Natural killer cell (primary cell): ENCODE measurements at regions not wholly inside any gene's neighbourhood (a gene's known extent, or its start where the extent isn't known, plus 50 kb on each side); places are given as distances from the start of the nearest gene placed in this dataset.

Experiments
- ATAC-seq, 3 donors: fragments of 150-1000 bp in 2 of 3; fragments of 200-7000 bp in 1 of 3; cut with Tn5 transposase; 1 replicate in 1 of 3; 2 replicates in 2 of 3; pipeline ENCODE4 v1.10.0; 2021; ENCODE audit warnings: mild to moderate bottlenecking in 2 of 3, moderate library complexity in 2 of 3
- DNase-seq, 2 donors: peaks; one replicate each; pipeline versions ENCODE4 v3.0.0 to v3.0.0-alpha.2; 2013 to 2021; ENCODE audit warnings: mixed read lengths in 1 of 2
- H3K27ac ChIP-seq: one replicate; pipeline ENCODE4 v1.5.1; 2013; ENCODE audit warnings: mild to moderate bottlenecking, low read length
- H3K27me3 ChIP-seq: one replicate; pipeline ENCODE4 v1.6.1; 2013; ENCODE audit warnings: low read length; ENCODE audit not compliant: control insufficient read depth, insufficient read depth
- H3K36me3 ChIP-seq: one replicate; pipeline ENCODE4 v1.6.1; 2013; ENCODE audit warnings: low read length; ENCODE audit not compliant: control insufficient read depth, insufficient read depth
- H3K4me1 ChIP-seq: one replicate; pipeline ENCODE4 v1.6.1; 2013; ENCODE audit warnings: low read length; ENCODE audit not compliant: control insufficient read depth, insufficient read depth
- H3K4me3 ChIP-seq: one replicate; pipeline ENCODE4 v1.5.1; 2013; ENCODE audit warnings: low read length
- H3K9me3 ChIP-seq: one replicate; pipeline ENCODE4 v1.6.1; 2013; ENCODE audit warnings: low read length; ENCODE audit not compliant: control insufficient read depth, insufficient read depth
- H3K27ac Mint-ChIP-seq, 2 donors: one replicate each; pipeline ENCODE4 v1.8.0; 2022; ENCODE audit warnings: mild to moderate bottlenecking in 2 of 2, mixed read lengths in 2 of 2, moderate library complexity in 1 of 2
- H3K27me3 Mint-ChIP-seq, 2 donors: one replicate each; pipeline ENCODE4 v1.8.0; 2022; ENCODE audit warnings: low read depth in 2 of 2, mixed read lengths in 2 of 2
- H3K36me3 Mint-ChIP-seq: one replicate; pipeline ENCODE4 v1.8.0; 2022; ENCODE audit warnings: mixed read lengths
- H3K4me1 Mint-ChIP-seq, 2 donors: one replicate each; pipeline ENCODE4 v1.8.0; 2022; ENCODE audit warnings: mixed read lengths in 2 of 2
- H3K4me3 Mint-ChIP-seq: one replicate; pipeline ENCODE4 v1.8.0; 2022; ENCODE audit warnings: mild to moderate bottlenecking, moderate library complexity, mixed read lengths
- H3K9me3 Mint-ChIP-seq, 2 donors: one replicate each; pipeline ENCODE4 v1.8.0; 2022; ENCODE audit warnings: mixed read lengths in 2 of 2
- WGBS: methylation state at CpG from one replicate; pipeline ENCODE4 v1.1.7; 2013; ENCODE audit warnings: missing lambda C conversion rate; ENCODE audit not compliant: insufficient coverage; 5-methylcytosine and 5-hydroxymethylcytosine counted together
- intact Hi-C: fragments of 100-400 bp; cut with micrococcal nuclease; formaldehyde crosslinking; loops from one replicate; pipeline ENCODE4 v1.14.2; 2022
- TF ChIP-seq, protein P1 (sequence below): fragments of 200-600 bp; IDR thresholded peaks from one replicate; pipeline ENCODE4 v1.8.0; 2022; ENCODE audit warnings: antibody characterized with exemption

GRCh38 chr7:155388561-155388960 is 69.4 kb upstream of the EN2 start:
- Mint-ChIP-seq H3K4me3 (no peak overlapping the region), H3K27ac (no peak overlapping the region), H3K27me3 (peaks cover 26 to 31% of the 10 kb centered on the region in 2 donors), H3K36me3 (no peaks in the 10 kb centered on the region), H3K9me3 (no peaks in the 10 kb centered on the region), H3K4me1 (no peaks in the 10 kb centered on the region)
- DNase-seq (no peak), ATAC-seq (no peak)
- Histone ChIP-seq H3K36me3 (no peaks in the 10 kb centered on the region), H3K4me1 (no peaks in the 10 kb centered on the region), H3K27ac (no peak overlapping the region), H3K9me3 (no peaks in the 10 kb centered on the region), H3K27me3 (peaks cover 3% of the 10 kb centered on the region), H3K4me3 (no peak overlapping the region)
- TF ChIP-seq, protein P1, sequence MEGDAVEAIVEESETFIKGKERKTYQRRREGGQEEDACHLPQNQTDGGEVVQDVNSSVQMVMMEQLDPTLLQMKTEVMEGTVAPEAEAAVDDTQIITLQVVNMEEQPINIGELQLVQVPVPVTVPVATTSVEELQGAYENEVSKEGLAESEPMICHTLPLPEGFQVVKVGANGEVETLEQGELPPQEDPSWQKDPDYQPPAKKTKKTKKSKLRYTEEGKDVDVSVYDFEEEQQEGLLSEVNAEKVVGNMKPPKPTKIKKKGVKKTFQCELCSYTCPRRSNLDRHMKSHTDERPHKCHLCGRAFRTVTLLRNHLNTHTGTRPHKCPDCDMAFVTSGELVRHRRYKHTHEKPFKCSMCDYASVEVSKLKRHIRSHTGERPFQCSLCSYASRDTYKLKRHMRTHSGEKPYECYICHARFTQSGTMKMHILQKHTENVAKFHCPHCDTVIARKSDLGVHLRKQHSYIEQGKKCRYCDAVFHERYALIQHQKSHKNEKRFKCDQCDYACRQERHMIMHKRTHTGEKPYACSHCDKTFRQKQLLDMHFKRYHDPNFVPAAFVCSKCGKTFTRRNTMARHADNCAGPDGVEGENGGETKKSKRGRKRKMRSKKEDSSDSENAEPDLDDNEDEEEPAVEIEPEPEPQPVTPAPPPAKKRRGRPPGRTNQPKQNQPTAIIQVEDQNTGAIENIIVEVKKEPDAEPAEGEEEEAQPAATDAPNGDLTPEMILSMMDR: no peak
- WGBS: 61% methylated on average over 11 of the region's 11 CpGs
- intact Hi-C loops: no loop called here

GRCh38 chr7:155391414-155391813 is 66.5 kb upstream of the EN2 start:
- no peak overlapping the region for H3K27ac ChIP-seq
- H3K9me3 Mint-ChIP-seq: no peaks in the 10 kb centered on the region
- H3K36me3 Mint-ChIP-seq: no peaks in the 10 kb centered on the region
- peaks cover 9 to 13% of the 10 kb centered on the region in 2 donors for H3K27me3 Mint-ChIP-seq
- no peak overlapping the region for H3K4me3 ChIP-seq
- H3K4me1 ChIP-seq: no peaks in the 10 kb centered on the region
- intact Hi-C loops: no loop called here
- DNase-seq: no peak
- no peak overlapping the region for H3K27ac Mint-ChIP-seq
- no peak overlapping the region for H3K4me3 Mint-ChIP-seq
- H3K27me3 ChIP-seq: no peaks in the 10 kb centered on the region
- H3K4me1 Mint-ChIP-seq: no peaks in the 10 kb centered on the region
- no peaks in the 10 kb centered on the region for H3K9me3 ChIP-seq
- ATAC-seq: no peak
- 92% methylated on average over 8 of the region's 8 CpGs for WGBS
- TF ChIP-seq, protein P1: no peak
- H3K36me3 ChIP-seq: no peaks in the 10 kb centered on the region

DNA sequence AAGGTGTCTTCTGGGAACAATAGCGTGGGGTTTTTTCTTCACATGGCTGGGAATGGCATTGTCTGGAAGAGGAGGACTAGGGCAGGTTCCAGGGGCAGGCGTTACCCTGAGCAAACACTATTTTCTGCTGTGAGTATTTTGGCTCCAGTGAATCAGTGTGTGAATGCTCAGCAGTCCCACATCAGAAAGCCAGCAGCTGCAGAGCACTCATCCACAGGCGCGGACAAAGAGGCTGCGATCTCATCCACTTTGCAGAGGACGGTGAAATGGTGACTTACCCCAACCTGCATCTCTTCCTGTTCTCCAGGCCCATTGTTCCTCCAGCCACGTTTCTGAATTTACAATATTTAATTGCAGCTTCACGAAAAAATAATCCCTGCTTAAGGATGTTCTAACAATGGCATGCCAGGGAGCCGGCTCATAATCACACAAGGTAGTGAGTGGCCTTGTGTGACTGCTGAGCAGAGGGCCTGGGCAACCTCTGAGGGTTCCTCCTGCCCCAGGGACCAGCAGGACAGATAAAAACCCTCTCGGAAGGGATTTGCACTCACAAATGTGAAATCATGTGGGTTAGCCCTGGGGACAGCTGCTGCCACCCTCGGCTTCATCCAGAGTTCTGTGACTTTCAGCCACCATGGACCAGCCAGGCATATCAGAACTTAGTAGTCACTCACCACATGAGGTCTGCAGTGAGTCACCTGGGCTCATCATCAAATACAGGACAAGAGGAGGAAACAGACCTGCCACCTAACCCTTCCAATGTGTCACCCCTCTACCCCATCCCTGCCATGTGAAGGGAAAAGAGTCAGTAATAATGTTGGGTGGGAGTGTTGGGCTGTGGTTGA is 65.0 kb upstream of the EN2 start:
- no peaks in the 10 kb centered on the region for H3K36me3 Mint-ChIP-seq
- H3K9me3 Mint-ChIP-seq: no peaks in the 10 kb centered on the region

More for the DNA sequence above, 65.0 kb upstream of the EN2 start:
- Mint-ChIP-seq H3K4me1 (no peaks in the 10 kb centered on the region), H3K27me3 (peaks cover 0 to 7% of the 10 kb centered on the region in 2 donors), H3K27ac (no peak overlapping the region), H3K4me3 (no peak overlapping the region)
- TF ChIP-seq, protein P1: no peak
- Histone ChIP-seq H3K9me3 (no peaks in the 10 kb centered on the region), H3K27ac (no peak overlapping the region), H3K4me3 (no peak overlapping the region), H3K27me3 (no peaks in the 10 kb centered on the region), H3K4me1 (no peaks in the 10 kb centered on the region), H3K36me3 (no peaks in the 10 kb centered on the region)
- DNase-seq: no peak
- intact Hi-C loops: no loop called here
- WGBS: 85% methylated on average over 11 of the region's 11 CpGs
- ATAC-seq: no peak
